HG02852 (cell line): ENCODE measurements at regions not wholly inside any gene's neighbourhood (a gene's known extent, or its start where the extent isn't known, plus 50 kb on each side); places are given as distances from the start of the nearest gene placed in this dataset.

ENCODE experiments used
- ATAC-seq: cut with Tn5 transposase; IDR thresholded peaks from one replicate; pipeline ENCODE4 v1.9.1; 2021; ENCODE audit warnings: mild to moderate bottlenecking, moderate library complexity; ENCODE audit not compliant: unreplicated experiment

- ATAC-seq: no peak
Measured at GRCh38 chr5:148941810-148942209, 115.4 kb downstream of the ADRB2 start.

- no peak for ATAC-seq
Measured at GRCh38 chr5:148949841-148950470, 112.9 kb downstream of the SH3TC2 start.

- no peak for ATAC-seq
Measured at GRCh38 chr5:148950471-148950863, 112.4 kb downstream of the SH3TC2 start.

- no peak for ATAC-seq
Measured at GRCh38 chr5:148950892-148951291, 112.0 kb downstream of the SH3TC2 start.

GRCh38 chr5:148951612-148952011 is 111.2 kb downstream of the SH3TC2 start:
- ATAC-seq: no peak

- no peak for ATAC-seq
Measured at GRCh38 chr5:148952097-148952867, 110.6 kb downstream of the SH3TC2 start.

GRCh38 chr5:148953711-148954110 is 109.2 kb downstream of the SH3TC2 start:
- no peak for ATAC-seq
